Muscle of back (tissue), 3 donors: ENCODE measurements at regions not wholly inside any gene's neighbourhood (a gene's known extent, or its start where the extent isn't known, plus 50 kb on each side); places are given as distances from the start of the nearest gene placed in this dataset.
"Not testable (repeated sequence)": the region's sequence is repeated elsewhere in the genome, so short reads cannot be mapped to it uniquely, and the experiment has no call there.

Experiments
- DNase-seq, 3 donors: peaks; one replicate each; pipeline versions ENCODE4 v3.0.0 to v3.0.0-alpha.2; 2013

DNA sequence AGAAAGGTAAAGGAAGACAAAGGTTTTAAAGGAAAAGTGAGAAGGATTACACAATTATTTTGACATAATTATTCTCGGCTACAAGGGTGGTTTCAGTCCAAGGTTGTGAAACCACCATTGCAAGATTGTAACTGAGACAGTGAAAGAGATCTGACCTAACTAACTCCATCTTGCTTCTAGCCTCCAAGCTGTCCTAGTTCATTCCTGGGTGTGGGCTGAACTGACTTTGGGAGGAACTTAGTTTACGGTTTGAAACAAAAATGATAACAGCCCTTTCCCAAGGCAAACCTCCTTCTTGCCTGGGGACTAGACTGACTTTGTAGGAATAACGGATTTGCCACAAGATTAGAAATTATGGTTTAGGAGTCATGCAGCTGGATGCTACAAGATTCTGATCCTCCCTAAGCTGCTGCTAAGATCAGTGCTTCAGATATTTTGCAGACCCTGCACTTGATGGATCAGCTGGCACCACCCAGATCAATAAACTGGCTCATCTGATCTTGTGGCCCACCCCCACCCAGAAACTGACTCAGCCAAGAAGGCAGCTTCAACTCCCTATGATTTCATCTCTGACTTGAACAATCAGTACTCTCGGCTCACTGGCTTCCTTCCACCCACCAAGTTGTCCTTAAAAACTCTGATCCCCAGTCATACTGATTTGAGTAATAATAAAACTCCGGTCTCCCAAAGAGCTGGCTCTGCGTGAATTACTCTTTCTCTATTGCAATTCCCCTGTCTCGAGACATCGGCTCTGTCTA lies 57.7 kb upstream of the AADACL2 start:
- no peak for DNase-seq

DNA sequence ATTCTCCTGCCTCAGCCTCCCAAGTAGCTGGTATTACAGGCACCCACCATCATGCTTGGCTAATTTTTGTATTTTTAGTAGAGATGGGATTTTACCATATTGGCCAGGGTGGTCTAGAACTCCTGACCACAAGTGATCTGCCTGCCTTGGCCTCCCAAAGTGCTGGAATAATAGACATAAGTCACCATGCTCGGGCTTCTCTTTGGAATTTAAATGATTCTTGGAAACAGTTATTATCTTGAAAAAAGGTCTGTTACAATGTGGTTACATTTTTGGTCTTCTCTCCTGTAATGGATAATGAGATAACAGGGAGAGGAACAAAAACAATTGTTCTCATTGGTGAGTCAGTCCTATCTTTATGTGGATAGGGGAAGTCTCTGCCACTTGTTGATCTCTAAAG lies 59.8 kb upstream of the AADACL2 start:
- DNase-seq: no peak

DNA sequence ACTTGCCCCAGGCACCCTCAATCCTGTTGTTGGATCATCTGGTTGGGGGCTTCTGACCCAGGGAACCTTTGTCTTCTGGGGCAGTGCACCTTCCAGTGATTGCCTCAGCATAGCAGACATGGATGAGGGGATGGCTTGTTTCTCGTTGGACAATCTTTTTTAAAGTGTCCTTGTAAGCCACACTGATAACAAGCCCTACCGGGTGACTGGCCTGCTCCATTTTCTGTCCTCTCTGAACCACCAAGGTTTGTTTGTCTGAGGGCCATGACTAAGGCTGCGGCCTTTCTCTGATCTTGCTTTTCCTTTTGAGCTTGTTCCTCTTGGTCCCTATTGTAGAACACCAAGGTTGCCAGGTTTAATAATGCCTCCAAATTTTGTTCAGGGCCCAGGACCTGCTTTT lies 66.0 kb upstream of the AADACL2 start:
- not testable (repeated sequence) for DNase-seq

DNA sequence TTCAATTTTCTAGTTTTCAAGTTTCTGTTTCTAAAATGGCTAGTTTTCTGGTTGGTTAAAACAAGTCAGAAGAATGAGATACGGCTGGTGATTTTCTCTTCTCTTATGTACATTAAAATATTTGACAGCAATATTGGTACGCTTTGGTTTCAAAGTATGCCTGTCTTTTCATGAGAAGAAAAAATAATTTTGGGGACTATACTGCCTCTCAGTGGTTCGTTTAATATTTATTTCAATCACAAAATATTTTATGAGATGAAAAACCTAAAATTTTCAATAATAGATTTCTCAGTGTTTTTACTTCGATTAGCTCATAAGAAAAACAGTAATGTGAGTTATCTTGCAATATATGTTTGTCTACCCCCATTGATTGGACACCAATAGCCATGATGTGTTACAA lies 72.8 kb upstream of the AADACL2 start:
- DNase-seq: peak in 1 of 3 donors; percentile 45

DNA sequence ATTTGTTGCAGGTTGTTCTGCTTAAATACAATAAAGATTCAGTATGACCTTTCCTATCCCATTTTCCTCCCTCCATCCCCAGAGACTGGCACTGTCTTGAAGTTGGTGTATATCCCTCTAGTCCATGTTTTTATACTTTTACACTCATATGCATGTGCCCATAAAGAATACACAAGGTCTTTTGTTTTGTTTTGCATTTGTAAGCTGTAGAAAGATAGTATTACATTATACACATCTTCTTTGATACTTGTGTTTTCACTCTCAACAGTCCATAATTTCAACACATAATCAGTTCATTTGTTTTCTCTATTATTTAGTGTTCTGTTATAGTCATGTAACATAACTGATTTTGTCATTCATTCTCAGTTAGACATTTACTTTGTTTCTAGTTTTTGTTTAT lies 88.7 kb upstream of the AADACL2 start:
- DNase-seq: no peak

DNA sequence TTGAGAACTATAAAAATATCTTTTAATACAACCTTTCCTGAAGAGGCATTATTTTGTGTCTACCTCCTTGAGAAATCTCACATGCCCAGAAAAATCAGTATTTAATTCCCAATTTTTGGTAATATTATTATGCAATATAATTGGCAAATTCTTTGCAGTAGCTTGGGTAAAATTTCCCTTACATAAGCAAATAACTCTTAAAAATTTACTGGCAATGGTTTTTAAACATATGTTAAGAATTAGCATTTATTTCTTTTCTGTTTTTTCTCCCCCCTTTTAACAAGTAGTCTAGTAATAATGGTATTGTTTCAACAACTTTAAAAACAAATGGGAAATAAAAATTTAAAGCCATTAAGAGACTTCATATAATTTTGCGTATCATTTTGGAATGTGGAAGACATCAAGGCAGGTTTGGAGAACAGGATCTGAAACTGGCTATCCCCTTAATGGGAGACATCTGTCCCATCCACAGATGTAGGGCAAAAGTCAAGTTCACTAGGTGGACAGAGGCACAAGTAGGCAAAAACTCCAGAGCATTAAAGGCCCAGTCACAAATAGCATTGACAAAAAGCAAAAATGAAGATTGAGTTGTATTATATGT lies 89.6 kb upstream of the AADACL2 start:
- DNase-seq: peak in 1 of 3 donors; percentile 49

DNA sequence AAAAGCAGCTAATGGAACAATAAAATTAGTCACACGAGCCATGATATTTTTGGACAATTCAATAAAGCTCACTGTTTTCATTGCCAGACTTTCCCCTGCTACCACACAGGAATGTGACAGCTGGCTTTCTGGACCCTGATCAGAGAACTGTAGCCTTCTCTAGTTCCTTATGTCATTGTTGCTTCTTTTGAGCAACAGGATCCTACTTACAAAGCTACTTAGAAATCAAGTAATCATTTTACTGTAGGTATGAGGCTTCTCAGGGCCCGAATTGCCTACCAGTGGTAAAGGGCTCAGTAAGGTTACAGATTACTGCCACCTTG lies 94.3 kb upstream of the AADACL2 start:
- peak in 1 of 3 donors; percentile 44 for DNase-seq

DNA sequence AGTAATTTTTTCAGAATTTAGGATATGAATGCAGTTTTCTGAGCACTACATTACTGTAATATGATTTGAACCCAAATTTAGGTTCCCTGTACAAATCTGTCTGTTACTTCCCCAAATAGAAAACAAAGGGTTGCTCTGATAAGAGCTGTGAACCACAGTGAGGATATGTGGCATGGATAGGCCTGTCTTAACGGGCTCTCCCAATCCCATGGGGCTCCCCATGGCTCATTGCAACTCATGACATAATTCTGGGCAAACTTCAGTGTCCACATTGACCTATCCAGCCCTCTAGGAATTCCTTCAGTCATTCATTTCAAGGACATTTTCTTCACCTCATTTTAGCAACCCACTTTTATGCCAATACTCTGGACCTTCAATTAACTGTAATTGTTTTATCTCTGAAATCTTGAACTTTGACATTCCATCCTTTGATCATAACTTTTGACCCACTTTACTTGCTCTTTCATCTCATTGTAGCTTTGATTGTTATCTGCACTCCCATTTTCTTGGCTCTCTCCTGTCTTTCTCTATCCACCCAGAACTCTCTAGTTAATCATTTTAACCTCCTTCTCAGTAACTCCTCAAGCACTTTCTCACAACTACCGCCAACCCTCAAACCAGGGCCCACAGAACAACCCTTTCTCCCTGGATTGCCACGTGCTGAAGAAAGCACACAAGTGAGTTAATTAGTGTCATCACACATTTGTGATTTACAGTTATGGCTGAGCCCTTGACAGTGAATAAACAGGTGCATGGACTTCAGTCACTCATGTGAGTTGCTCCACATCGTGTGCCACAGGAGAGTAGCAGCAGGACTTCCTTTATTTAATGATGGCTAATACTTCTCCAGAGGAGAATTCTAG lies 94.9 kb upstream of the AADACL2 start:
- DNase-seq: peak in 1 of 3 donors; percentile 40

DNA sequence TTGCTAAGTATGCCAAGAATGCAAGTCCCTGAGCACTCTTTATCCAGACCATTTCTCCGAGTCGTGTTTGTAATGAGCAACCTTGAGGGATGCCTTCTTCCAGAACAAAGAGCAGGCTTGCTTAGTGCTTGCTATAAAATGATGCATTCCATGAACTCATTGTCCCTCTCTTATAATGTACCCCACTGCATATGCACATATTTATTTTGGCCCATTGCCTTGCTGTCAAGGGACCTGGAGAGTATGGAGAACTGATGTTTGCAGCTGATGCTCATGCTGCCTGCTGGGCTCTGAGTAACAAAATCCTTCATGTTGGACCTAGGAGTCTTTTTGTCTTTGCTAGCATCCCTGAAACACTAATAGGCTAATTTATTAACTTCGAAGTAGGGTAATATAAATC lies 97.8 kb upstream of the AADACL2 start:
- DNase-seq: no peak

DNA sequence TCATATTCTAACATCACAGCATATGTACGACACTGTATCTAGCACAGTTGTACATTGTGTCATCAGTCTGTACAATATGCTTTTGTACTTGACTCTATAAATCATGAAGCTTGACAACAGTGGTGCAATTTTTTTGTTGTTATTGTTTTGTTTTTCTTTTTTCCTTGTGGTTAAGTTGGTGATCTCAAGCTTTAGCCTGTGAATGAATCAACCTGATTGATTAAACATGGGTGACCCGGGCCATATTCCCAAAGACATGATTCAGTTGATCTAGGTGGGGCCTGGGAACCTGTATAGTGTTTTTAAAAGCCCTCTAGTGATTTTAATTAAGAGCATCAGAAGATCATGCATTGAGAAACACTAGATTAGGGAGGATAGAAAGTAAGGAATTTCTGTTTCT lies 101.8 kb upstream of the AADACL2 start:
- DNase-seq: no peak

DNA sequence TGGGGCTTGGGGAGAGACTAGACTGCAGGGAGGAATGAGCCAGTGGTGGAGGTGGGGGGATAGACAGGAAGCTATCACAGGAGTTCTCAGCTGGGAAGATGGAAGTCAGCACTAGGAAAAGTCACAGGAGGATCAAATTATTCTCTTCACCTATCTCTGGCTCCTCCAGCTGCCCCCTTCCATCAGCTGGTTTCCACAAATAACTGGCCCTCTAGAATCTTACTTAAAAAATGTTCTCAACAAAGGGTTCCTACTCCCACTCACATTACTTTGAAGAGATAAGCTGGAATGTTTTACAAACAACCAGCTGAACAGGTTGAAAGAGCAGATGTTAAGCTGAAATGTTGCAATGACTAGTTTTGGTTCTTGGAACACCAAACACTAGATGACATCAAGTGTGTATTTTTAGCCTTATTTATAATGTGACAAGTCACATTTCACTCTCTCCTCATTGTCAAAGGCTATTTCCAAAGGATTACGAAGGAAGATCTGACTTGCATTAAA lies 102.7 kb upstream of the AADACL2 start:
- DNase-seq: peak; percentile 52 to 83 (median 75)

DNA sequence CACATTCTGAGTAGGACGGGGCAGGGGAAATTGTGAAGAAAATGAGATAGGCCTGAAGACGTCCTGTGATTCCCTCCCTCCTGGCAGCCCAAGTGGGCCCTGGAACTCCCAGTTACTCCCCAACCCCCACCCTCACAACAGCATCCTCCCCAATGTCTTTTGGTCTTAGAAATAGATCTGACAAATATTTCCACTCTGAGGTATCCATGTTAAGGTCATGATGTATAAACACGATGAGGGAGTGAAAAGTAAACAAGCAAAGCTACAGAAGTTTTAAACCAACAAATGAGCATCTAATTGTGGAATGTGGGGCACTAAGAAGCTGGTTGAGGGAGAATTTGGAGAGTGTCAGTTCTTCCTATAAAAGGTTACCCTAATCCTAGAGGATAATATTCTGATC lies 103.7 kb upstream of the AADACL2 start:
- DNase-seq: no peak

DNA sequence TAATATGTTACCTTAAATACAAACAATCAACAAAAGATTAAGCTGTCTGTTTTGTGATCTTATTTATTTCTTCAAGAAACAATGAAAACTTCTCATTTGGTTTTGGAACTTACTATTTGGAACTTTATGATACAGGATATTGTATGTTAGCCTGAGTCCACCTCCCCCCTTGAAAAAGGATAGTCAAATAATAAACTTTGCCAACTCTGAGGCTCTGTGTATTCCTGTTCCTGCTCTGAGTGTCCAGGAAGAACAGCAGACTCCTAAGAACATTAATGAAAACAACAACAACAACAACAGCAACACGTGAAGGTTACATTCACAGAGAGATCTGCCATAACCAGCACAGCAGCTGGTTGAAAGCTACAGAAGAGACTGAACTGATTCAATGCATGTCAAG lies 108.1 kb upstream of the AADACL2 start:
- DNase-seq: peak in 2 of 3 donors; percentile 34 to 79

DNA sequence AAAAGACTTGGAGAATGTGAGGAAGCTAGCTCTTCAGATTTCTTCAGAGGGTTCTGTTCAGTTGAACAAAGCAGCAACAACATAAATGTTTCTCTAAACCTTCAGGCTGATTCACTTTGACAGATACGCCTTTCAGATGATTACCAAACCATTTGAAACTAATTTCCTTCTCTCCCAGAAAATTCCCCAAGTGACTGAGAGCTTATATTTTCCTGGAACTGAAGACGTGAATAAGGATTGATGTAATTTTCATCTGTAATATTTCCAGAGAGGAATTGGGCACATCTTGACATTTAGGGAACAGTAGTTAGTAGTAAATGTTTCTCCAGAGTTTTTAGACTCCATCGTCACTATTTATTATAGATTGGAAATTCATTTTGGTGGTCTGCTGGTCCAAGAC lies 108.6 kb upstream of the AADACL2 start:
- DNase-seq: peak; percentile 56 to 91 (median 78)

DNA sequence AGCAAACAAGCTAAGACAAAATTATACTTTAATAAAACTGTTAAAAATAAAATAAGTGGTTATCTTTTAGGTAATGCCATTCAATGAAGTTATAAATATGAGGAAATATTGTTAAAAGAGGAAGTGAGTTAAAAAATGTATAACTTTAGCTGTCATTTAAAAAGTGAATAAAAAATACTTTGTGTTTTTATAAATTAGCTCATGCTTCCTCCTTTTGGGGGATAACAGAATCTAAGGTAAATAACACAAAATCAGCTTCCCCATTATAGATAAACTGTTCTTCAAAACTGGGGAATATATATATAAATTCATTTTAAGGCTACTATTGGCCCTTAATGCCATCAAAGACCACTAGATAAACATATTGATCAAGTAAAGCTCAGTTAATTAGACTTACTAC lies 113.7 kb upstream of the AADACL2 start:
- DNase-seq: no peak

DNA sequence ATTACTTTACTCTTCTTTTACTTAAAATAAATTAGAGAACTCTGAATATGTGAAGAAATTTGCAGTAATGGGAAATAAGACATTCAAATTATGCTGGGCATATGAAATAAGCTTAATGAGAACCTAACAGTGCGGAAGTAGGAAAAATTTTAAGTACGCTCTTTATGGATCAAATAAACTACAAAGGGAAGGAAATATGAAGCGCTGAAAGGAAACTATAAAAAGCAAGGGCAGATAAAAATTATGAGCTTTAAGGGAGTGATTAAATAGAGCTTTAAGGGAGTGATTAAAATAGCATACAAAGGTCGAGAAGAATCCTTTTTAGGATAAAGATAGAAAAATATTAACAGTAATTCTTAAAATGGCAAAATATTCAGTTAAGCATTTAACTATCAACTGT lies 118.3 kb upstream of the AADACL2 start:
- DNase-seq: no peak

DNA sequence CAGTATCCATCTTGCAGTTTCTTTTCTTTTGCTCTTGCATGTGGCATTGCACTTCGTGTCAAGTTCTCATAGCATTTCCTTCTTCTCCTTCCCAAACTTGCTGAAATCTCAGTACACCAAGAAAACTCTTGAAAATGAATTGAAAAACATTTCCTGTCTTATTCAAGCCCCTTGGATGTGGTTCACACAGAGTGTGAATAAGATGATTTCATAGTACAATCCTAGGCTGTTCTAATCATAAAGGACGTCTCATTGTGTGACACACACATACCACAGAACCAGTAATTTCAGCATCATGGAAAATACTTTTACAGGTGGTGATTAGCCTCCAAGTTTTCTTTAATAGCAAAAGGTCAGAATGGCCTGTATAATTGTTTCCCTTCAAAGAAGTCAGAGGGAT lies 121.6 kb upstream of the AADACL2 start:
- DNase-seq: peak in 1 of 3 donors; percentile 49

DNA sequence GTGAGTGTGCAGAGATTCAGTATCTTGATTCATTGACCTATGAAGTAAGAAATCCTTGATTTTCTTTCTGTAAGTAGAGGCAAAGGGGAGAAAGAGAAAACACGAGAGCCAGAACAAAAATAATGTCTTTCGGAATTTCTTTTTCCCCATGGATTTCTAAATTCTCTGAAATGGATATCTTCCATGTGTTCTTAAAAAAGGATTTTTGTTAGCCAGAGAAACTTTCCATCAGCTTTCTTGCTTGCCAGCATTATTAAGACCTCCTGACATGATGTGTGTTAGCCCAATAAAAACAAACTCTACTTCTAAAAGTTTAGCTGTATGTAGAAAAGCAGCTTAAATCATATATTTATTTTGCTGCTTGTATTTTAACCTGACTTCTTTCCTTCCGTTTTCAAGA lies 122.3 kb upstream of the AADACL2 start:
- DNase-seq: peak; percentile 75 to 86 (median 75)

DNA sequence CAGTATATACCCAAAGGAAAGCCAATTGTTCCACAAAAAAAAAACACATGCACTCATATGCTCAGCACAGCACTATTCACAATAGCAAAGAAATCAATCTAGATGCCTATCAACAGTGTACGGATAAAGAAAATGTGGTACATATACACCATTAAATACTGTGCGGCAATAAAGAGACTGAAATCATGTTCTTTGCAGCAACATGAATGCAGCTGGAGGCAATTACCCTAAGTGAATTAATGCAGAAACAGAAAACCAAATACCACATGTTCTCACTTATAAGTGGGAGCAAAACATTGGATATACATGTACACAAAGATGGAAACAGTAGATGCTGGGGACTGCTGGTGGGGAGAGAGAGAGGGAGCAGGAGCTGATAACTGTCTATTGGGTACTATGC lies 124.2 kb upstream of the AADACL2 start:
- DNase-seq: no peak

DNA sequence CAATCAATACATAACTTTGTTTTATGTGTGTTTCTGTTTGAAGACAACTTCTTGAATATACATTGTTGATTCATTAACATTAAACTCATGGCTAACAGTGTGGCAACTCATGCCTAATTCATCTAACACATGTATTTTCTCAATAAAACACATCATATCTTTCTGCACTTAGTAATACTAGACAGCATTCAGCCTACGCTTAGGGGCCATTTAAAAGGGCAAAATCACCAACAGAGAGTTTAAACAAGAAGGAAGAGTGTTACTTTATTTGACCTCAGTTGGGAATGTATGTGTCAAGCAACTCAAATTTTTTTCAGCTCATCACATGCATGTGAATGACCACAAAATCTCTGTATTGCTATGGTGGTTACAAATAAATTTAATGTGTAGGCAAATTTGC lies 128.8 kb upstream of the AADACL2 start:
- no peak for DNase-seq

DNA sequence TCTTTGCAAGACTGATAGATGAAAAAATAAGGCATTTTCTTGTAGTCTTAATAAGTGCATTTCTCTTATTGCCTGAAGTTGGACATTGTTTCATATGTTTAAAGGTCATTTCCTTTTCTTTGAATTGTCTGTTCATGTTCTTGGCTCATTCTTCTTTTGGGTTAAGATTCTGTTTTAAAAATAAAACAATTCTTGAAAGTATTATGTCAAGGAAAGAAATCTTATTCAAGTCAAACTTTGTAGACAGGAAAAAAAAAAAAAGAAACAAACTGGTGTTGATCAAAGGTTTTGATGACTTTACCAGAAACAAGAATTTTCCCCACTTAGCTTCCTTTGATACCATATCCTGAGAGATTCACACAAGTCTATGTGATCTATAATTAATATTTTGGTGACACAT lies 132.9 kb upstream of the AADACL2 start:
- no peak for DNase-seq

DNA sequence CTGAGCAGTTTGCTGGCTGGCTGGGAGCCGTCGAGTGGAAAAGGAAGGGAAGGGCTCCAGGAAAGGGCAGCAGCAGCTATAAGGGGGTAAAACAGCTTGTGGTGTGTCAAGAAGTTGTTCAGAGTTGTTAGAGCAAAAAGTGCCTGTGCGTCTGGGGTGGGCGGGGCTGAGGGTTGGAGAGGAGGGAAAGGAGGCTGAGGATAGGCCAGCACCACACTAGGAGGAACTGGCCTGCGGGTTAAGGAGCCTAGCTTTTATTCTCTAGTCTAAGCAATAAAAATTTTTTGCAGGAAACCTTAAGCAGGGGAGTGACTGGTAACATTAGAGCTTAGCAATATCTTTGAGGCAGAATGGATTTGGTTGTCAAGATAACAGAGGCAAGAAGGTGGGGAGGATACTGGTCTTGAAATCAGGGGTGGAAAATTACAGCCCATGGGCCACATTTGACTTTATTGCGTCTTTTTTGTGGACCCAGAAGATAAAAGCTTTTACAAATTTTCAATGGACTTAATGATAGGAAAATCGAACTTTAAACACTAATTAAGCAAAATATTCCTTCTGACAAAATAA lies 134.5 kb upstream of the AADACL2 start:
- no peak for DNase-seq
